Left lung (tissue), 4 donors: ENCODE measurements at regions not wholly inside any gene's neighbourhood (a gene's known extent, or its start where the extent isn't known, plus 50 kb on each side); places are given as distances from the start of the nearest gene placed in this dataset.
A peak's percentile ranks its signal among the peaks of the same experiment; 100 is the strongest.

Source experiments
- ATAC-seq: fragments of 200-7000 bp; cut with Tn5 transposase; one replicate; pipeline ENCODE4 v1.9.1; 2020; ENCODE audit warnings: moderate library complexity
- DNase-seq, 4 donors: peaks; one replicate each; pipeline ENCODE4 v3.0.0-alpha.2; 2013 to 2020
- H3K27ac ChIP-seq, 2 donors: fragments of 200-600 bp; sonication (generic) in 1 of 2; one replicate each; pipeline versions ENCODE4 v1.5.0 to v1.8.0; 2020 to 2021
- H3K27me3 ChIP-seq, 2 donors: fragments of 200-600 bp; sonication (generic) in 1 of 2; one replicate each; pipeline versions ENCODE4 v1.5.0 to v1.8.0; 2020 to 2021
- H3K36me3 ChIP-seq, 2 donors: fragments of 200-600 bp; sonication (generic) in 1 of 2; one replicate each; pipeline versions ENCODE4 v1.5.0 to v1.8.0; 2020 to 2021
- H3K4me1 ChIP-seq, 2 donors: fragments of 200-600 bp; one replicate each; pipeline ENCODE4 v1.8.0; 2021
- H3K4me3 ChIP-seq, 2 donors: fragments of 200-600 bp; sonication (generic) in 1 of 2; one replicate each; pipeline versions ENCODE4 v1.5.0 to v1.8.0; 2020 to 2021; ENCODE audit warnings: mild to moderate bottlenecking in 1 of 2
- H3K9me3 ChIP-seq, 2 donors: fragments of 200-600 bp; sonication (generic) in 1 of 2; one replicate each; pipeline versions ENCODE4 v1.5.0 to v1.8.0; 2020 to 2021
- CTCF ChIP-seq, 2 donors: fragments of 200-600 bp; sonication (generic) in 1 of 2; IDR thresholded peaks; one replicate each; pipeline versions ENCODE4 v1.5.0 to v1.8.0; 2021; ENCODE audit warnings: antibody characterized with exemption in 2 of 2
- intact Hi-C, 2 donors: fragments of 100-400 bp; cut with DNase I; formaldehyde crosslinking; loops; one replicate each; pipeline versions ENCODE4 v1.11.2 to v1.14.2; 2022
- donor health status: DM: no; HTN: yes; CAD: no.
- donor health status: DM: no; HTN: no; CAD: no.

- peaks cover 0 to 10% of the 10 kb centered on the region in 2 donors for H3K9me3 ChIP-seq
- DNase-seq (peak in 1 of 4 donors; percentile 2), ATAC-seq (no peak)
- no peaks in the 10 kb centered on the region for H3K4me1 ChIP-seq
- intact Hi-C loops = no loop called here
- TF ChIP-seq CTCF (IDR thresholded peaks at IDR 0.05) = no peak
- no peaks in the 10 kb centered on the region for H3K36me3 ChIP-seq
- H3K27me3 ChIP-seq = no peaks in the 10 kb centered on the region
- no peak overlapping the region for H3K4me3 ChIP-seq
- no peak overlapping the region for H3K27ac ChIP-seq
These were observed 991.8 kb upstream of the SLIT2 start for GRCh38 chr4:19259920-19260319.

GRCh38 chr4:19256823-19257222, 994.9 kb upstream of the SLIT2 start:
- Histone ChIP-seq H3K9me3 (peaks cover 0 to 15% of the 10 kb centered on the region in 2 donors), H3K4me3 (no peak overlapping the region), H3K27ac (no peak overlapping the region), H3K27me3 (no peaks in the 10 kb centered on the region), H3K36me3 (no peaks in the 10 kb centered on the region), H3K4me1 (no peaks in the 10 kb centered on the region)
- ATAC-seq = no peak
- no peak for DNase-seq
- intact Hi-C loops = no loop called here
- TF ChIP-seq CTCF (IDR thresholded peaks at IDR 0.05) = no peak

GRCh38 chr4:19254486-19254885, 997.2 kb upstream of the SLIT2 start:
- ATAC-seq = no peak

GRCh38 chr4:19248023-19248422, 1003.7 kb upstream of the SLIT2 start:
- no peaks in the 10 kb centered on the region for H3K4me1 ChIP-seq
- no peaks in the 10 kb centered on the region for H3K36me3 ChIP-seq
- no peak overlapping the region for H3K4me3 ChIP-seq
- intact Hi-C loops = no loop called here
- DNase-seq = no peak
- TF ChIP-seq CTCF (IDR thresholded peaks at IDR 0.05) = no peak
- H3K9me3 ChIP-seq = no peaks in the 10 kb centered on the region
- no peak for ATAC-seq
- H3K27me3 ChIP-seq = no peaks in the 10 kb centered on the region
- H3K27ac ChIP-seq = no peak overlapping the region

More at GRCh38 chr4:19254486-19254885, 997.2 kb upstream of the SLIT2 start:
- no peaks in the 10 kb centered on the region for H3K4me1 ChIP-seq
- intact Hi-C loops = no loop called here
- H3K36me3 ChIP-seq = no peaks in the 10 kb centered on the region
- peaks cover 0 to 15% of the 10 kb centered on the region in 2 donors for H3K9me3 ChIP-seq
- H3K27ac ChIP-seq = no peak overlapping the region
- no peak for TF ChIP-seq CTCF (IDR thresholded peaks at IDR 0.05)
- peak in 1 of 4 donors; percentile 35 for DNase-seq
- no peak overlapping the region for H3K4me3 ChIP-seq
- no peaks in the 10 kb centered on the region for H3K27me3 ChIP-seq

- Histone ChIP-seq H3K4me3 (no peak overlapping the region), H3K36me3 (no peaks in the 10 kb centered on the region), H3K9me3 (no peaks in the 10 kb centered on the region), H3K4me1 (no peaks in the 10 kb centered on the region), H3K27ac (no peak overlapping the region), H3K27me3 (no peaks in the 10 kb centered on the region)
- no peak for DNase-seq
- TF ChIP-seq CTCF (IDR thresholded peaks at IDR 0.05) = no peak
- no peak for ATAC-seq
- intact Hi-C loops = no loop called here
These were observed 1009.8 kb upstream of the SLIT2 start for GRCh38 chr4:19241895-19242294.
